NCI-H2107 treated with DMSO at 0.1 percent for 48 hours (cell line): ENCODE measurements at regions not wholly inside any gene's neighbourhood (a gene's known extent, or its start where the extent isn't known, plus 50 kb on each side); places are given as distances from the start of the nearest gene placed in this dataset.

ENCODE experiments used
- DNase-seq: peaks from one replicate; lab custom pipeline; 2025; ENCODE audit not compliant: unreplicated experiment; lab: John Stamatoyannopoulos, UW

DNA sequence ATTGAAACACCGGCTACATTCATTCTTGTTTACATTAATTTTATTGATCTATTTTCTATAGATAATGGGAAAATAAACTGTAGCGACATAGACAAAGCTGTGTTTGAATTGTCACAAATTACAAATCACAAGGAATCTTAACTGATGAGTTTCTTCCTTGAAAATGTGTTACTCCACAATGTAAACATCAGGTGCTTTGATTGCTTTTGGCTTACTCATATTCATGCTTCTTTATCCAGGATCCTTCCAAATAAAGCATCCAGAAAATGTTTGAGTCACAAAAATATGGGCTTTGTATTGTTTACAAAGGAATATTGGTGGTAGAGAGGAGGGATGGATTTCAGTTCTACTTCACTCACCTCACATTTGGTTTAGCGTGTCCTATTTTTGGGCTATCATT is 64.0 kb downstream of the BMP2 start:
- DNase-seq: no peak

DNA sequence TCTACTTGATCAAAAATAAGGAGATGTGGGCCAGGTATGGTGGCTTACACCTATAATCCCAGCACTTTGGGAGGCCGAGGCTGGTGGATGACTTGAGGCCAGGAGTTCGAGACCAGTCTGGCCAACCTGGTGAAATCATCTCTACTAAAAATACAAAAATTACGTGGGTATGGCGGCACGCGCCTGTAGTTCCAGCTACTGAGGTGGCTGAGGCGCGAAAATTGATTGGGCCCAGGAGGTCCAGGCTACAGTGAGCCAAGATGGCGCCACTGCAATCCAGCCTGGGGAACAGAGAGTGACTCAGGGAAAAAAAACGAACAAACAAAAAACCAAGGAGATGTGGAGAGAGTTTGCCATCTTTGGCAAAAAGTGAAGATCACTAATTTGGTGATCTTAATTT is 65.3 kb downstream of the BMP2 start:
- DNase-seq: no peak

DNA sequence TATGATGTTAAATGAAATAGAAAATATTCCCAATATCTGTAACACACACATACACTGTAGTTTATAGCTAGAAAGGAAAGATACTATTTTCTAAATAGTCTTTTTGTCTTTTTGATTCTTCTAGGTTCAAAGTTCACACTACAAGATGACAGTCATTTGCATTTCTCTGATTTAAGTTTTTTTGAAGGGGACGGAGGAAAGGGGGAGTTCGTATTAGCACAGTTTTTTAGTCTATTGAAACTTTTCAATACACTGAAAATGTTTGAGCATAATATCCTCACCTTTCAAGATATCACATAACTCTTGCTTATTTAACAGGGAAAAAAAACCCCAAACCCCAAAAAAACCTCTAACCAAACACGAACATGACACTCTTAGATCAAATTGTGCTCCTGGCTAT is 68.1 kb downstream of the BMP2 start:
- DNase-seq: no peak

DNA sequence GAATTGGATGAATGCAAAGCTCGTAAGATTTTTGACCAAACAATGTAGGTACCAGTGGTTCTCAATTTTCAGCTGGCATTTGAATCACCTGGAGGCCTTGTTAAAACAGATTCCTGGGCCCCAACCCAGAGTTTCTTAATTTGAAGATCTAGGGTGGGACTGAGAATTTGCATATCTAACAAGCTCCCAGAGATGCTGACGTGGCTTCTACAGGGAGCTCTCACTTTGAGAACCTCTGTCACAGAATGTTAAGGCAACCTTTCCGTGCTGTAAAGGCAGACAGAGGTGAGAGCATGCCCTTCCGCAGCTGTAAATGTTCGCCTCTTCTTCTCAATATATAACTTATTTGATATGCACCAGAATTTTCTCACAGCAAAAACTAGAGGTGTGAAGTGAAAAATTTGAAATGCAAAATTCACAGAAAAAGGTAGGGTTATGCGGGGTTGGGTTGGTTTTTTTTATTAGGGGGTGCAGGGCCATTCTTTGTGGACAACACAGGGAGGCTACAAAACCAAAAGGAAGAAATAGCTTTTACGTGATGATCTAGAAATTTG is 69.4 kb downstream of the BMP2 start:
- no peak for DNase-seq

DNA sequence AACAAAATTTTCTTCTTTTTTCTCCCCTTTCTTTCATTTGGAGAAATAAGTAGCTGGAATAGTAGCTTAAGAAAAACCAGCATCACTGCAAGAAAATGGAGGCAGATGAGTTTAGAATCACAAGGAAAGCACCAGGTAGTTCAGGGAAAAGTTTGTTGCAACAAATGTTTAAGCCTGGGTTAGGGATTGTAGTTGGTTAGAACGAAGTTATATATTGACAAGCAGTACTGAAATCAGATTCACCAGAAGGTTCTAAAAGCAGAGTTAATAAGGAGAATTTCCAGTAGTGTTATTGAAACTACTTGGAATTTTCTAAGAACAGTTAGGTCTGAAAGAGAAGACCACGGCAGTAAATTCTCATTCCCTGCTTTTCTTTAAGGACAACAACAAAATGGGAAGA is 70.2 kb downstream of the BMP2 start:
- no peak for DNase-seq

DNA sequence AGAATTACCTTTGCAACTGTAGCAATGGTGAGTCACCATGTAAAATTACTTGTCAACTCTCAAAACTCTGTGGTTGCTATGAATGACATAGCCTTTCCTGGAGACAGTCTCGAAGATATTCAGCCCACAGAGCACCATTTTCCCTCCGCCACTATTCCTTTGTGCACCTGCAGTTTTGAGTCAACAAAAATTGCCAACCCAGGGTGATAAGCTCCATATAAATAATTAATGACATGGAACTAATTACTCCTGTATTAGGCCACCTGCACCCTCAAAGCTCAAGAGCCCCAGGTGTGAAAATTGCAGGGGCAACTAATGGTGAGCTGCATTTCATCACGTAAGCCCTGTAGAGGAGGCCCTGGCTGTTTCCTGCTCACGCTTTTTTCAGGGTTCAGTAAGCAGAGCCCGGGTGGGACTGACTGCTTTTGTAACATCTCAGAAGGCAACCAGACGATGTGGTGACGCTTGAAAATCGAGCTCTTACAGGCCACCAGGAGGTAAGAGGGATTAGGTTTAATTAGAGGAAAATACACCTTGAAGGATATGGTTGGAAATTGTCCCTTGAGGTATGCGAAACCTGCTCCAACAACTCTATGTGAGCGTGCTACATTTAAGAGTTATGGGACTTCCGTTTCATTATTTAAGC is 70.8 kb downstream of the BMP2 start:
- DNase-seq: no peak

DNA sequence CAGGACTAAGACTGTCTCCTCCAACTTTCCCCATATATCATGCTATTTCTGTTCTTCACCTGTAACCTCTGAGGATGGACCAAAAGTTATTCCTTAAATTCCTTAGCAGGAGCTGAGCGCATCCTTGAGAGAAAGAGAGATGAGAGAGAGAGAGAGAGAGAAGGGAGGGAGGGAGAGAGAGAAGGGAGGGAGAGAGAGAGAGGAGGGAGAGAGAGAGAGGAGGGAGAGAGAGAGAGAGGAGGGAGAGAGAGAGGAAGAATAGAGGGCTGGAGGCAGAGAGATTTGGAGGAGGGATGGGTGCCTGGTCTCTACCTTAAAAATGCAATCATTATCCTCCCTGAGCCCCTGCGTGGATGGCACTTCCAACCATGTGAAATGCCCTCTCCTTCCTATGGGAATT is 73.6 kb downstream of the BMP2 start:
- DNase-seq: no peak

DNA sequence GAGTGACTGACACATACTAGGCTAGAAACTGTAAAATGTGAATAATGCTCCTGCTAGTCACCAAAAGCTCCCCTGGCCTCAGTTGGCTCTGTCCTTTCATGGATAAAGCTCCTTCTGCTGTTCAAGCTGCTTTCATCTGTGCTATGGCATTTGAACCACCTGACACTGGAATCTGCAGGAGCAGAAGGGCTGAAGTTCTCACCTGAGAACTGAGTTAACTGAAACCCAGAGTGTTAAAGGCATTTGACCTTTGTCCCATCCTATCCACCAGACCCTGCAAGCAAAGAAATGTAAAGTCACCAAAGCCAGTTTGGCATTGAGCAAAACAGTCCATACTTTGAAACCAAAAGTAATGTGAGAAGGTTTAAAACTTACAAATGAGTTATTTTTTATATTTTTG is 77.7 kb downstream of the BMP2 start:
- DNase-seq: no peak

DNA sequence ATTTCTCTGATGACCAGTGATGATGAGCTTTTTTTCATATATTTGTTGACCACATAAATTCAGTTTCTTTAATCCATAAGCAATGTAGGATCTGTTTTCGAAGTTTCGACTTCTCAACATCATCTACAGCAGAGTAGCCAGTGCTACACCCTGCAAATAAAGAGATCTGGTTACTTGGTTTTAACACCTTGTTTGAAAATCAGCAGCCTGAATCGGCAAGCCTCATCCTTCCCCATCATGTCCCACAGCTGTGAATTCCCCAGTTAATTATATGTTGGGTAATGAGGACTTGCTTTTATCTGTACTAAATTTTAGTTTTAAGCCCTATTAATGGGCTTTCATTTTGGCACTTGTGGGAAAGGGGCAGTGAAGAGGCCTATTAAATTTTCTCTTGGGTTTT is 80.6 kb downstream of the BMP2 start:
- no peak for DNase-seq

DNA sequence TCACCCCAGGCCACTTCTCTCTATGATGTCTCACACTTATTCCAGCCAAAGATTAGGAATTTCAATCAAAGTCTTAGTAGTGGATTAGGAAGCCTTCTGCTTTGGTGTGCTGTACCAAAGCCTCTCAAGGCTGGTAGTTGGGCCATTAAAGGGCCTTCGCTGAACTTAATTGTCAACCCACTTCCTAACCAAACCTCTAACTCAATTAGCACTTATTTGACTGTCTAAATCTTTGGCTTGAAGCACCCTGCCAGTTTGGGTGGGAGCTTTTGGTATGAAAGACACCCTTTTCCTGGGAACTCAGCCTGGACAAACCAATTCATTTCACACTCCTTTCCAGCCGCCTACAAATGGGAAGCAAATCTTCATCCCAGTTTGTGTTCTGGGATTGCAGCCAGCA is 81.5 kb downstream of the BMP2 start:
- DNase-seq: no peak

DNA sequence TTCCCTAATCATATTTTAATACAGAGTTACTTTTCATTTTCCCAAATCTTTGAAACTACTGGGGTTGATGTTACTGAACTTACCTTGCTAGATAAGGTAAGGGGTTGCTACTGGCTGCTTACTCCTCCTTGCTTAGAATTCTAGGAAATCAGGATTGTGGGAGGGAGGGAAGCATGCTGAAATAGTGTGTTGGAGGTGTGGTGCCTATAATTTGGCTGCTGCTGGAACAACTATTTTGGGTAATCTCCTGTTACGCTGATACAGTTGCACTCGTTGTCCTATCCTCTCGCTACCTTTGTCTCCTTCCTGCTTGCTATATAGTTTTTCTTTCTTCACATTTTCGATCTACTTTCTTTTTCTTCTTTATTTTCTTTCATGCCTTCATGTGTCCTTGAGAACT is 83.7 kb downstream of the BMP2 start:
- DNase-seq: no peak

DNA sequence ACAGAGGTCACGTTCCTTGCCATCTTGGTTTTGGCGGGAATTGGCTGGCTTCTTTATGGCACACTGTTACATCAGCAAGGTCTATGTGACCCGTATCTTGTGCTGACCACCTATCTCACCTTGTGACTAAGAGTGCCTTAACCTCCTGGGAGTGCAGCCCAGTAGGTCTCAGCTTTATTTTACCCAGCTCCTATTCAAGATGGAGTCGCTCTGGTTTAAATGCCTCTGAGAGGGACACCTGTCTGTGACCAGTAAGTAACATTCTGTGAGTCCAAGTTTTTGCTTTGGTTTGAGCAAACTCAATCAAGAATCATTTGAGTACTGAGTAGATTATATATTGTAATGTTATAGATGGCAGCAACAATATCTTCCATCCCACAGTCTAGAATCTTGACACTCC is 85.0 kb downstream of the BMP2 start:
- no peak for DNase-seq

DNA sequence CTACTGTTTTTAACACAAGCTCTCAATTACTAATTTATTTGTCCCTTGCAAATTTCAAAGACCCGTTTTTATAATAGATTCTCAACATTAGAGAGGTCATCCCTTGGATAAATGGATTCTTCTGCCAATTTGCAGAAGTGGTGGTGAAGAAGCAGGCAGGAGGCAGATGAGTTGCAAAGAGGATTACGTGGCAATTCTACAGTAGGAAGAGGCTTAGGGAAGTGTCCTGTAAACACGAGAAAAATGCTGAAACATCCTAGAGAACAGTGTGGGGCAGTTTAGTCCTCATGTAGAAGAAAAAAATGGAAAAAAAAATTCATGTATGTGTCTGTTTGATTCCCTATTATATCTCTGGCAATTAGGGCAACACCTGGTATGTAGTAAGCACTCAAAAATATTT is 87.6 kb downstream of the BMP2 start:
- no peak for DNase-seq

DNA sequence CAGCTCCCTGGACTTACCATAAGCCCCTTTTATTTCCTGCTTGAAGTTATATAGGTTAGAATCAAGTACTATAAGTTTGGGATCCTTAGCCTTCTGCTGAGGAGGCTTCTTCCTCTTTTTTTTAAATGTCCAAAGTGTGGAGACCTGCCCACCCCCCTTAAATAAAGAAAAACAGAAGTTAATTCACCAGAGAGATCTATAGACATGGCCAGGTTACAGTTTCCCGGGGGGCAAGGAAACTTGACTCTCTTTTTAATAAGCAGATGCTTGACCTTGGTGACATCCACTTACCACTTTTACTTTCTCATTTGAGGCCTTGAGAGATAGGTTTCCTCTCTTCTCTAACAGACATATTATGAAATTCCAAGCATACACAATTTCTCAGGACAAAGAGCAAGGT is 88.3 kb downstream of the BMP2 start:
- no peak for DNase-seq

DNA sequence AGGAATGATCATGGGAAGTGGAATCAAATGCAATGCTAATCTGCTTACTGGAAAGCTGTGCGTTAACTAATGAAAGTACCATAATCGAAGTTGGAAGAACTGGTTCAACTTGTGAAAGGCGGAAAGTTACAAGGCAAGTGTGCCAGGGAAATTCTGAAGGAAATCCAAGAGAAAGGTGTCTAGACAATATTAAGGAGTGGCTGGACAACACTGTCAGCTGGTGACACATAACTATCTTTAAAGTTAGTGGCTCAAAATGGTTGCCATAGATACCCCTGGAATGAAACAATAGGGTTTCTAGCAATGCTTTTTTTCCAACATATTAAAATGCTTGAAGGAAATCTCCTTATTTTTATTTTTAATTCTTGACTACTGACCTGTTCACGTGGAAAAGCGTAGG is 90.4 kb downstream of the BMP2 start:
- DNase-seq: no peak

DNA sequence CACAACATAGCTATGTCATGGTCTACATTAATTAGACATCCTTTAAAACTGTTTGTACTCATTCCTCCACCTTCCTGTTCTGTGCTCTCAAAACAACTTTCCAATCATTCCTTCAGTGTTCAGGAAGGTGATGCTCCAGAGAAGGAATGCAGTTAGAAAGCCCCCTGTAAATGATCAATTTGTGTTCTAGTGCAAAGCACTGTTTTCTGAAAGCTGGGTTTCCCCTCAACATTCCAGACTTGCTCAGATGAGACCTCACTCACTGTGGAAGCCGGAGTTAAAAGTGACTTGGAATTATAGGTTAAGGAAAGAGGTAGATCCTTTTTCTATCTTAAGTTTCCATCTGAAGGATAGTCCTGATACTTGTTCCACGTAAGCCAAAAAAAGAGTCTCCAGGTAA is 95.9 kb downstream of the BMP2 start:
- no peak for DNase-seq

DNA sequence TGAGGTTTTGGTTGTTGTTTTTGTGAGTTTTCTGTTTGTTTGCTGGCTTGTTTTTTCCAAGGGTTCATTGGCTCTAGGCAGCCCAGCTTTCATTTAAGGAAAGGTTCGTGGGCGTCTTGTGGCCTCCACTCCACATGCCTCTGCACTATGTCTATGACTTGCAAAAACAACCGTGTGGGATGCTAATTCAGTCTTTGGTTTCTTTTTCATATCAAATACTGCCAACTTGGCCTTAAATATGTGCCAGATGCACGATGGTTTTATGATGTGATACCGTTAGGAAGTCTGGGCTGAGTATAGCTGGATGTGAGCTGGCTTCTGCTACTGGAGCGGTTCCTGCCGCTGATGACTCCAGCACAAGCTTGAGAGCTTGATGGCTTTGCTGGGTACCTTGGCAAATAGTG is 96.3 kb downstream of the BMP2 start:
- no peak for DNase-seq

DNA sequence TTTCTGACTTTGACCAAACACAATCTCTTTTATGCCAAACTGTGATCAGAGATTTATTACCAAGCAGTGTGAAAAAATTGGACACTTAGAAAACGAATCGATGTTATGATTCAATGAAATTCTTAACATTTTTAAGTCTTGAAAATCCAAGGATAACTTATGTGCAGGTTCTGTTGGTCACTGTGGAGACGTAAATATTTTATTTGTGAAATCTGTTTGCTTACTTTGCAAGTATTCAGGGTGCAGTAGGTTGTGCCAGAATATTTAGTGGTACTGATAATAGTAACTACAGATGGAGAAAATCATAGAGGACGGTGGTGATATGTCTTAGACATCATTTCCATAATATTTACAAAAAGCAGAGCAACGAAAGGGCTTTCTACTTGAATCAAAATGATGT is 97.3 kb downstream of the BMP2 start:
- no peak for DNase-seq

DNA sequence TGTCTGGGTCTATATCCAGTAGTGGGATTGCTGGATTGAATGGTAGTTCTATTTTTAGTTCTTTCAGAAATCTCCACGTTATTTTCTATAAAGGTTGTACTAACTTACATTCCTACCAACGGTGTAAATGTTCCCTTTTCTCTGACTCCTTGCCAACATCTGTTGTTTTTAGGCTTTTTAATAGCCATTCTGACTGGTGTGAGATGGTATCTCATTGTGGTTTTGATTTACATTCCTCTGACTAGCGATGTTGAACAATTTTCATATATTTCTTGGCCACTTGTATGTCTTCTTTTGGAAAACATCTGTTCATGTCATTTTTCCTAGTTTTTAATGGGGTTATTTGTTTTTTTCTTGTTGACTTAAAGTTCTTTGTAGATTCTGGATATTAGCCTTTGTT is 99.3 kb downstream of the BMP2 start:
- no peak for DNase-seq

DNA sequence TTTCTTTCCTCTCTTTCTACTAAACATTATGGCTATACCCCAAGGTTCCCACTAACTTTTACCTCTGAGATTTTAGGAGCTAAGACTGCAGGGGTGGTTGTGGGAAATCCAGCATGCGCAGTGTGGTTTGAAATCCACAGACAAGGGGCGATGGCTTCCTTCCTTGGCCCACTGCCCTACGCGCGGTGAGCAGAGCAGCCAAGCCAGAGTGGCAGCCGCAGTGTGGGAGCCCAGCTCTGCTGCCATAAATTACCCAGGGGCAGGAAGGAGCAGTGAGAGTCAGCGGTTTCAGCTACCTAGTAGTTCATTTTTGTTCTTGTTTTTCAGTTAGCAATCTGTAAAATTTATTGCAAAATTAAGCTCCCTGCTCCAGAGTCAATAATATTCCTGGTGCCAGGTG is 101.4 kb downstream of the BMP2 start:
- no peak for DNase-seq

DNA sequence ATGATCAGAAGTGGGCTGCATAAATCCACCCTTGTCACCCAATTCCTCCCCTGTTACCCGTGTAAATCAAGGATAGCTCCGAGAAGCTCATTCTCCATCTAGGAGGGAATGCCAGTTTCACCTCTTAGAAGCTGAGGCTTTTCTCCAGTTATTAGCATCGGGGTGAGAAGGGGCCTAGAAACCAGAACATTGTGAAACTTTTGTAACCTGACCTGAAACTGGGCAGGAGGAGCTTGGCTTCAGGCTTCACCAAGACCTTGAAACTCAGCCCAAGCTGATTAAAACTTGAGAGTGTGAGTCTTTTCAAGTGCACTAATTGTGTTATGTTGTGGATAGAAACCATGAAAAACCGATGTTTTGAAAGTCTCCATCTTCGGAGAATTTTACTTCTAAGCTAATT is 103.1 kb downstream of the BMP2 start:
- DNase-seq: no peak

DNA sequence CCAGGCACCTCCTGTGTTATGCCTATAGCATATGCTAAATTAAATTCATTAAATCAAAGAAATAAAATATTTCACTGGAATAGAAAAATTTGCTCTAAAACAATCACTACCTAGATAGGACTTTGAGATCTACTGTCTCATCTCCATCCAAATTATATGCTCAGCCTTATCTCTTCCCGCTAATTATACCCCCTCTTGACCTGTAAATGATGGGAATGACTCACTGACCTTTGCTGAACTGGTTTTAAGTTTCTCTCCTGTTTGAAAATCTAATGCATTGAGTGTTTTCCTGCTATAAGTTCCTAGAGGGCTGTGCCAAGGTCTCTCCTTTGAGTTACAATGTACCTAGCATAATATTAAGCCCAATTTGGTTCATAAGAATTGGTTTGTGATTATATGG is 110.1 kb downstream of the BMP2 start:
- no peak for DNase-seq

DNA sequence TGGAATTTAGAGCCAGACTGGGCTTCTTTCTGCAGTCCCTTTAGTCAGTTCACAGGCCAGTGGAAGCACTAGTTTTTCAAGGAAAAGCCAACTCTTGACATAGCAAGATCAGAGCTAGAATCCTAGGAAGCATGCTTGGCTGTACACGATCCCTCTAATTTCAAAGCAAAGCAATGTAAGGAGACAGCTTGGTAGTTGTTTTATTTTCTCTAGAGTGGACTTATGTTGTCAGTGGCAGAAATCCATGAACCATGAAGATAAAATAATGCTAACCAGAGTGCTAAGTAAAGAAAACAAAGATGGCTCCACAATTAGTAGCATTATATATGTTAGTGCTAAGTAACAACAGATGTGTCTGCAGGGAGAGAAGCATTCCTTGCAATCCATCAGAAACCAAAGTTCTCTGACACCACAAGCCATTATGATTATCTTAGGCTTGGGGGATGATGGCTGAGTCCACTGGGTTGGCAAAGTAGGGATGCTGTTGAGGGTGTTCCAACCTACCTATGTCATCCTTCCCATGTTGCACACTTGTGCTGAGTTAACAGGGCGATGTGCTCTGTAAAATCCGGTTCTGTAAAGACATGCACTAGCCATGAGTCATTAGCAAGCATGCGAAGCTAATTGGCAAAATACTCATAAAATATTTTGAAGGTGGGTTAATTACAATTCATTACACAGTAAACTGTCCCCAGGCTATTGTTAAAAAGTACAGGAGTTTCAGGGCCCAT is 115.2 kb downstream of the BMP2 start:
- no peak for DNase-seq
